SU-DHL-6 (cell line): ENCODE measurements at regions not wholly inside any gene's neighbourhood (a gene's known extent, or its start where the extent isn't known, plus 50 kb on each side); places are given as distances from the start of the nearest gene placed in this dataset.

Experiments used
- H2AFZ ChIP-seq: fragments of 200-600 bp; sonication (generic); 2 replicates; pipeline ENCODE4 v1.6.1; 2014; ENCODE audit warnings: low read depth, mild to moderate bottlenecking, moderate library complexity, mixed read lengths, antibody characterized with exemption, low read length; ENCODE audit not compliant: severe bottlenecking
- H3F3A ChIP-seq: fragments of 200-600 bp; shearing (Covaris generic); 2 replicates; pipeline ENCODE4 v1.6.0; 2016; ENCODE audit warnings: antibody characterized with exemption, mild to moderate bottlenecking; ENCODE audit not compliant: insufficient read depth
- H3K27ac ChIP-seq: fragments of 200-600 bp; sonication (generic); 2 replicates; pipeline ENCODE4 v1.5.1; 2016; ENCODE audit warnings: low read depth, mild to moderate bottlenecking, low read length, moderate library complexity, mixed read lengths
- H3K27me3 ChIP-seq: fragments of 200-600 bp; sonication (generic), shearing (Covaris generic); 2 replicates; pipeline ENCODE4 v1.6.0; 2014; ENCODE audit warnings: mild to moderate bottlenecking, low read length
- H3K36me3 ChIP-seq: fragments of 200-600 bp; sonication (generic); 2 replicates; pipeline ENCODE4 v1.6.1; 2014; ENCODE audit warnings: mild to moderate bottlenecking, low read length, mixed read lengths
- H3K4me2 ChIP-seq: fragments of 300-600, 200-600 bp; shearing (Covaris generic), sonication (generic); 2 replicates; pipeline ENCODE4 v1.6.0; 2014; ENCODE audit warnings: low read length, low read depth, mild to moderate bottlenecking; ENCODE audit not compliant: poor library complexity, severe bottlenecking
- H3K4me3 ChIP-seq: fragments of 200-600 bp; sonication (generic); 2 replicates; pipeline ENCODE4 v1.5.1; 2014; ENCODE audit warnings: antibody characterized with exemption, low read length, mild to moderate bottlenecking, mixed read lengths; ENCODE audit not compliant: insufficient read depth, poor library complexity, severe bottlenecking
- H3K79me2 ChIP-seq: fragments of 200-600 bp; sonication (generic); 2 replicates; pipeline ENCODE4 v1.6.1; 2014; ENCODE audit warnings: mild to moderate bottlenecking, low read length, moderate library complexity; ENCODE audit not compliant: insufficient read depth
- H3K9ac ChIP-seq: fragments of 200-600 bp; sonication (generic); 2 replicates; pipeline ENCODE4 v1.7.0; 2014; ENCODE audit warnings: mild to moderate bottlenecking, low read length
- H3K9me2 ChIP-seq: fragments of 200-600 bp; sonication (generic); replicated peaks from 2 replicates; pipeline ENCODE4 v1.6.1; 2014; ENCODE audit warnings: low read length; ENCODE audit not compliant: insufficient read depth
- H3K9me3 ChIP-seq: fragments of 200-600 bp; sonication (generic); 2 replicates; pipeline ENCODE4 v1.6.1; 2014; ENCODE audit warnings: low read length, mixed read lengths; ENCODE audit not compliant: insufficient read depth
- H4K20me1 ChIP-seq: fragments of 200-600 bp; sonication (generic); 2 replicates; pipeline ENCODE4 v1.6.1; 2014; ENCODE audit warnings: low read depth, mild to moderate bottlenecking, antibody characterized with exemption, low read length, moderate library complexity, mixed read lengths
- CTCF ChIP-seq: fragments of 200-600 bp; sonication (generic); IDR thresholded peaks from one replicate; pipeline ENCODE4 v1.5.1; 2017; ENCODE audit warnings: antibody characterized with exemption, mild to moderate bottlenecking, low read length, moderate library complexity; ENCODE audit not compliant: insufficient read depth, poor library complexity, severe bottlenecking
- EZH2phosphoT487 ChIP-seq: fragments of 200-600 bp; sonication (generic), shearing (Covaris generic); conservative IDR thresholded peaks from 2 replicates; pipeline ENCODE4 v1.6.1; 2018; ENCODE audit warnings: mild to moderate bottlenecking, antibody characterized with exemption, low read length, moderate library complexity, mixed read lengths

- no peaks in the 10 kb centered on the region for H3K9me3 ChIP-seq
- H2AFZ ChIP-seq: no peak overlapping the region
- H3K4me3 ChIP-seq: no peak overlapping the region
Measured at GRCh38 chr14:97771340-97772045, 974.3 kb downstream of the VRK1 start.

GRCh38 chr14:97773598-97773997 lies 976.4 kb downstream of the VRK1 start:
- Histone ChIP-seq H3K36me3 (no peaks in the 10 kb centered on the region), H3K9ac (no peak overlapping the region), H3F3A (no peaks in the 10 kb centered on the region), H3K4me3 (no peak overlapping the region), H3K27me3 (no peaks in the 10 kb centered on the region), H3K9me3 (no peaks in the 10 kb centered on the region), H4K20me1 (no peaks in the 10 kb centered on the region), H3K9me2 (no peaks in the 10 kb centered on the region), H2AFZ (no peak overlapping the region), H3K79me2 (no peaks in the 10 kb centered on the region), H3K4me2 (no peak overlapping the region), H3K27ac (no peak overlapping the region)
- TF ChIP-seq EZH2phosphoT487: no peak
- TF ChIP-seq CTCF: no peak

More at GRCh38 chr14:97771340-97772045, 974.3 kb downstream of the VRK1 start:
- TF ChIP-seq CTCF: no peak
- TF ChIP-seq EZH2phosphoT487: no peak
- no peaks in the 10 kb centered on the region for H3K9me2 ChIP-seq
- H3K79me2 ChIP-seq: no peaks in the 10 kb centered on the region
- H3F3A ChIP-seq: no peaks in the 10 kb centered on the region
- H3K27me3 ChIP-seq: no peaks in the 10 kb centered on the region
- no peaks in the 10 kb centered on the region for H3K36me3 ChIP-seq
- no peak overlapping the region for H3K9ac ChIP-seq
- H4K20me1 ChIP-seq: no peaks in the 10 kb centered on the region
- H3K27ac ChIP-seq: no peak overlapping the region
- H3K4me2 ChIP-seq: no peak overlapping the region

GRCh38 chr14:97776890-97777558 lies 979.8 kb downstream of the VRK1 start:
- no peaks in the 10 kb centered on the region for H3F3A ChIP-seq
- TF ChIP-seq CTCF (no peak), EZH2phosphoT487 (no peak)
- no peak overlapping the region for H3K9ac ChIP-seq
- H3K27ac ChIP-seq: no peak overlapping the region
- H3K36me3 ChIP-seq: no peaks in the 10 kb centered on the region
- H3K27me3 ChIP-seq: no peaks in the 10 kb centered on the region
- H3K4me3 ChIP-seq: no peak overlapping the region
- no peaks in the 10 kb centered on the region for H3K9me3 ChIP-seq
- H3K79me2 ChIP-seq: no peaks in the 10 kb centered on the region
- H4K20me1 ChIP-seq: no peaks in the 10 kb centered on the region
- no peaks in the 10 kb centered on the region for H3K9me2 ChIP-seq
- H3K4me2 ChIP-seq: no peak overlapping the region
- no peak overlapping the region for H2AFZ ChIP-seq
